OCI-LY3 (cell line): ENCODE measurements at regions not wholly inside any gene's neighbourhood (a gene's known extent, or its start where the extent isn't known, plus 50 kb on each side); places are given as distances from the start of the nearest gene placed in this dataset.

Experiments
- H2AFZ ChIP-seq: fragments of 200-600, 300-600 bp; shearing (Covaris generic); 2 replicates; pipeline ENCODE4 v1.6.0; 2014; ENCODE audit warnings: antibody characterized with exemption, low read depth, low read length
- H3K27ac ChIP-seq: fragments of 200-600, 300-600 bp; sonication (generic); 2 replicates; pipeline ENCODE4 v1.5.1; 2014; ENCODE audit warnings: mild to moderate bottlenecking, low read length, moderate library complexity, mixed read lengths
- H3K27me3 ChIP-seq: fragments of 200-600, 300-600 bp; sonication (generic); 2 replicates; pipeline ENCODE4 v1.6.1; 2014; ENCODE audit warnings: low read depth, low read length, mixed read lengths
- H3K36me3 ChIP-seq: fragments of 200-600, 300-600 bp; sonication (generic); replicated peaks from 2 replicates; pipeline ENCODE3; 2014; ENCODE audit warnings: low read depth, low read length, mixed read lengths
- H3K4me1 ChIP-seq: fragments of 300-600, 200-600 bp; sonication (generic); 2 replicates; pipeline ENCODE4 v1.6.1; 2014; ENCODE audit warnings: low read length, mixed read lengths
- H3K4me2 ChIP-seq: fragments of 200-600, 300-600 bp; sonication (generic); 2 replicates; pipeline ENCODE4 v1.6.1; 2014; ENCODE audit warnings: low read length, mixed read lengths
- H3K4me3 ChIP-seq: fragments of 300-600, 200-600 bp; sonication (generic); 2 replicates; pipeline ENCODE4 v1.5.1; 2014; ENCODE audit warnings: antibody characterized with exemption, mild to moderate bottlenecking, low read length, moderate library complexity
- H3K79me2 ChIP-seq: fragments of 300-600, 200-600 bp; shearing (Covaris generic); 2 replicates; pipeline ENCODE4 v1.6.1; 2014; ENCODE audit warnings: mild to moderate bottlenecking, low read length, mixed read lengths
- H3K9ac ChIP-seq: fragments of 300-600, 200-600 bp; shearing (Covaris generic); 2 replicates; pipeline ENCODE4 v1.6.0; 2014; ENCODE audit warnings: mild to moderate bottlenecking, low read length, moderate library complexity
- H3K9me3 ChIP-seq: fragments of 200-600, 300-600 bp; shearing (Covaris generic); 2 replicates; pipeline ENCODE4 v1.6.1; 2014; ENCODE audit warnings: low read length, mixed read lengths; ENCODE audit not compliant: insufficient read depth
- H4K20me1 ChIP-seq: fragments of 200-600, 300-600 bp; sonication (generic); 2 replicates; pipeline ENCODE4 v1.6.1; 2016; ENCODE audit warnings: low read length, mixed read lengths; ENCODE audit not compliant: insufficient read depth
- EZH2phosphoT487 ChIP-seq: fragments of 200-600 bp; shearing (Covaris generic); IDR thresholded peaks from 2 replicates; pipeline ENCODE4 v1.6.1; 2018; ENCODE audit warnings: antibody characterized with exemption, mixed run types, low read depth
- TF ChIP-seq, protein P1 (sequence below): fragments of 200-600, 300-600 bp; sonication (generic); IDR thresholded peaks from 2 replicates; pipeline ENCODE4 v1.5.1; 2014; ENCODE audit warnings: antibody characterized with exemption, low read length, low read depth

DNA sequence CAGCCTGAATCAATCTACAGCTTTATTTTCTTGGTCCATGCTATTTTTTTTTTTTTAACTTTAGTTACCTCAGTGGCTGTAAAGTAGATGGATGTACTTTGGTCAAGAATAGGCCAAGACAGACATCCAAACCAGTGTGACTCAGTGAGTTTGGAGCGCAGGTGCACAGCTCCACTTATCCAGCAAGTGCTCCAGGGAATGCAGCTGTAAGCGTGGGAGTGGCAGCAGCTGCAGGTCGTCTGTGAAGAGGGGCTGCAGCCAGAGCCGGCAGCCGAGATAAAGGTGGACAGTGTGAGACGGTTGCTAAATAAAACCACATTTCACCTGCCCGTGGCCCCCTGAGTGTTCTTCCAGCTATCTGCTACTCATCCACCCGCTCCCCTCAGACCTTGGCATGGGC is 1018.7 kb downstream of the AACS start:
- Histone ChIP-seq H3K4me1 (peaks cover under 1% of the 10 kb centered on the region; the same call in 1 of the 2 replicates), H3K9me3 (no peaks in the 10 kb centered on the region), H3K4me3 (no peak overlapping the region), H3K9ac (no peak overlapping the region), H3K36me3 (no peaks in the 10 kb centered on the region), H3K79me2 (no peaks in the 10 kb centered on the region), H3K4me2 (no peak overlapping the region), H3K27me3 (no peaks in the 10 kb centered on the region), H4K20me1 (no peaks in the 10 kb centered on the region), H3K27ac (no peak overlapping the region), H2AFZ (no peak overlapping the region)
- TF ChIP-seq, protein P1, sequence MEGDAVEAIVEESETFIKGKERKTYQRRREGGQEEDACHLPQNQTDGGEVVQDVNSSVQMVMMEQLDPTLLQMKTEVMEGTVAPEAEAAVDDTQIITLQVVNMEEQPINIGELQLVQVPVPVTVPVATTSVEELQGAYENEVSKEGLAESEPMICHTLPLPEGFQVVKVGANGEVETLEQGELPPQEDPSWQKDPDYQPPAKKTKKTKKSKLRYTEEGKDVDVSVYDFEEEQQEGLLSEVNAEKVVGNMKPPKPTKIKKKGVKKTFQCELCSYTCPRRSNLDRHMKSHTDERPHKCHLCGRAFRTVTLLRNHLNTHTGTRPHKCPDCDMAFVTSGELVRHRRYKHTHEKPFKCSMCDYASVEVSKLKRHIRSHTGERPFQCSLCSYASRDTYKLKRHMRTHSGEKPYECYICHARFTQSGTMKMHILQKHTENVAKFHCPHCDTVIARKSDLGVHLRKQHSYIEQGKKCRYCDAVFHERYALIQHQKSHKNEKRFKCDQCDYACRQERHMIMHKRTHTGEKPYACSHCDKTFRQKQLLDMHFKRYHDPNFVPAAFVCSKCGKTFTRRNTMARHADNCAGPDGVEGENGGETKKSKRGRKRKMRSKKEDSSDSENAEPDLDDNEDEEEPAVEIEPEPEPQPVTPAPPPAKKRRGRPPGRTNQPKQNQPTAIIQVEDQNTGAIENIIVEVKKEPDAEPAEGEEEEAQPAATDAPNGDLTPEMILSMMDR: no peak
- TF ChIP-seq EZH2phosphoT487: no peak

DNA sequence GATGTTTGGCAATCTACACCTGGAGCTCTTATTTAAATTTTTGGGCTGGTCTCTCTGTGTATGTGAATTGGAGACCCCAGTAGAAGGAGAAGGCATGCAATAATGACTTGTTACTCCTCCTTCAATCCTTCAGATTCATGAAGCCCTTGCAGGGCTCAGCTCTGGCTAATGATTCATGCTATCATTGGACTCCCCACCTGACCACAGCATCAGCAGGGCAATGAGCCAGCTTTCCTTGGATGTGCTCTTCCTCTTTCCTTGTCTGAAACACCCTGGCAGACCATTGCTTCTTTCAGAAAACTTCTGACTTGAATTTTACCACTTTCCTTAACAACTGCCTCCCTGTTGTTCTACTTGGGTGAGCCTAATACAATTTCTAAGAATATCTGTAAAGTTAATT is 1019.2 kb downstream of the AACS start:
- no peaks in the 10 kb centered on the region for H4K20me1 ChIP-seq
- H3K27ac ChIP-seq: no peak overlapping the region
- H3K79me2 ChIP-seq: no peaks in the 10 kb centered on the region
- H3K4me2 ChIP-seq: no peak overlapping the region
- H2AFZ ChIP-seq: no peak overlapping the region
- H3K9ac ChIP-seq: no peak overlapping the region
- no peaks in the 10 kb centered on the region for H3K9me3 ChIP-seq
- TF ChIP-seq, protein P1: no peak
- TF ChIP-seq EZH2phosphoT487: no peak
- no peaks in the 10 kb centered on the region for H3K4me1 ChIP-seq
- H3K36me3 ChIP-seq: no peaks in the 10 kb centered on the region
- H3K4me3 ChIP-seq: no peak overlapping the region
- H3K27me3 ChIP-seq: no peaks in the 10 kb centered on the region

DNA sequence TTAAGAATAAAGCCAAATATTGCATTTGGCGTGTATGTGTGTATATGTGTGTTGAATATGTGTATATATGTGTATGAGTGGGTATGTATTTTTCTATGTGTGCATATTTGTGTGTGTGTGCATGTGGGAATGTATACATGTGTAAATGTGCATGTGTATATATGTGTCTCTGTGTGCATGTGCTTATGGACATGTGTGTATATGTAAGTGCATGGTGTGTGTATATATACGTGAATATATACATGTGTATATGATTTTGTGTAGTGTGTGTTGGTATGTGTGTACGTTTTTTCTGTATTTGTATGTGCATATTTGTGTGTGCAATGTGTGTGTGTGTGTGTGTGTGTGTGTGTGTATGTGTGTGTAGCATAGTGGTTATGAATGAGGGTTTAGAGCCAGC is 1021.0 kb downstream of the AACS start:
- Histone ChIP-seq H3K9me3 (no peaks in the 10 kb centered on the region), H3K4me2 (no peak overlapping the region), H3K27ac (no peak overlapping the region), H3K36me3 (no peaks in the 10 kb centered on the region), H3K9ac (no peak overlapping the region), H3K4me3 (no peak overlapping the region), H3K4me1 (peaks cover 6% of the 10 kb centered on the region; the same call in 1 of the 2 replicates), H2AFZ (no peak overlapping the region), H3K79me2 (no peaks in the 10 kb centered on the region), H4K20me1 (no peaks in the 10 kb centered on the region), H3K27me3 (no peaks in the 10 kb centered on the region)
- TF ChIP-seq, protein P1: no peak
- TF ChIP-seq EZH2phosphoT487: no peak

DNA sequence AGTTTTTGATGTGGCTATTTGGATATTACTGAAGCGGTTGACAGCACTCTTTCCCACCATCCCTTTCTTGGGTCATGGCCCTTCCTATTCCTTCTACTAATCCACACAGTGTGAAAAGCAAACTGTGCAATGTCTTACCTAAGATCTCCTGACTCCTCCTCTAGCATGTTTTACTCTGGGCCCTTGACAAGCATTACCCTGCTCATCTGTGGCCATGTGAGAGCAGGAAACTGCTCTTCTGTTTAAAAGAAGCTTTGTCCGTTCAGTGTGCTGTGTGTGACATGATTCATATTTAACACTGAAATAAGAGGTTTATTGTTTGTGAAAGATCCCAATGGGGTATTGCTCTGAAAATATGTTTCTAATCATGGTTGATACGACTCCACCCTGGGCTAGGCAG is 1022.5 kb downstream of the AACS start:
- peaks cover 6% of the 10 kb centered on the region; the same call in 1 of the 2 replicates for H3K4me1 ChIP-seq
- no peaks in the 10 kb centered on the region for H3K79me2 ChIP-seq
- H3K4me2 ChIP-seq: no peak overlapping the region
- H3K9me3 ChIP-seq: no peaks in the 10 kb centered on the region
- TF ChIP-seq, protein P1: no peak
- TF ChIP-seq EZH2phosphoT487: no peak
- no peak overlapping the region for H3K9ac ChIP-seq
- no peak overlapping the region for H2AFZ ChIP-seq
- H3K36me3 ChIP-seq: no peaks in the 10 kb centered on the region
- H4K20me1 ChIP-seq: no peaks in the 10 kb centered on the region
- no peak overlapping the region for H3K4me3 ChIP-seq
- no peaks in the 10 kb centered on the region for H3K27me3 ChIP-seq
- no peak overlapping the region for H3K27ac ChIP-seq
